ENCODE measurements at regions not wholly inside any gene's neighbourhood (a gene's known extent, or its start where the extent isn't known, plus 50 kb on each side); places are given as distances from the start of the nearest gene placed in this dataset.
A peak's percentile ranks its signal among the peaks of the same experiment; 100 is the strongest.

- Mint-ChIP-seq H3K36me3 (no peaks in the 10 kb centered on the region), H3K9me3 (no peaks in the 10 kb centered on the region), H3K27ac (no peak overlapping the region), H3K27me3 (no peaks in the 10 kb centered on the region), H3K4me3 (no peak overlapping the region), H3K4me1 (no peaks in the 10 kb centered on the region)
- DNase-seq, result no peak
- CTCF ChIA-PET, result interaction anchor here (1.0 to 1.6 kb wide), 4 partner anchors 10 to 20 kb away, joined by 4 to 7 read pairs (median 5); no protein-coding TSS in a partner anchor
Measured at GRCh38 chr15:93997071-93997658, 234.2 kb upstream of the MCTP2 start.

- no peaks in the 10 kb centered on the region for H3K9me3 Mint-ChIP-seq
- CTCF ChIA-PET, result interaction anchor here (1.5 kb wide), 1 partner anchor 131 kb away, joined by 3 read pairs; no protein-coding TSS in a partner anchor
- DNase-seq, result no peak
- H3K27ac Mint-ChIP-seq, result no peak overlapping the region
- no peaks in the 10 kb centered on the region for H3K36me3 Mint-ChIP-seq
- H3K4me1 Mint-ChIP-seq, result peaks cover 10% of the 10 kb centered on the region
- H3K4me3 Mint-ChIP-seq, result no peak overlapping the region
- no peaks in the 10 kb centered on the region for H3K27me3 Mint-ChIP-seq
Measured at GRCh38 chr15:93989440-93989998, 241.8 kb upstream of the MCTP2 start.

GRCh38 chr15:93987068-93987467, 244.3 kb upstream of the MCTP2 start:
- Mint-ChIP-seq H3K27ac (no peak overlapping the region), H3K4me3 (no peak overlapping the region), H3K36me3 (no peaks in the 10 kb centered on the region), H3K4me1 (peaks cover 10% of the 10 kb centered on the region), H3K27me3 (no peaks in the 10 kb centered on the region), H3K9me3 (no peaks in the 10 kb centered on the region)
- peak; percentile 50 for DNase-seq
- CTCF ChIA-PET, result interaction anchor here (0.8 kb wide), 1 partner anchor 12 kb away, joined by 3 read pairs; no protein-coding TSS in a partner anchor

GRCh38 chr15:93986400-93986984, 244.9 kb upstream of the MCTP2 start:
- peaks cover 10% of the 10 kb centered on the region for H3K4me1 Mint-ChIP-seq
- H3K9me3 Mint-ChIP-seq, result no peaks in the 10 kb centered on the region
- H3K36me3 Mint-ChIP-seq, result no peaks in the 10 kb centered on the region
- H3K4me3 Mint-ChIP-seq, result no peak overlapping the region
- no peak overlapping the region for H3K27ac Mint-ChIP-seq
- no peaks in the 10 kb centered on the region for H3K27me3 Mint-ChIP-seq
- DNase-seq, result no peak
- CTCF ChIA-PET, result interaction anchor here (0.8 to 1.3 kb wide), 2 partner anchors 12 to 133 kb away, joined by 3 read pairs; no protein-coding TSS in a partner anchor

- CTCF ChIA-PET, result interaction anchor here (1.3 to 1.7 kb wide), 2 partner anchors 11 to 134 kb away, joined by 3 to 4 read pairs; no protein-coding TSS in a partner anchor
- Mint-ChIP-seq H3K4me3 (no peak overlapping the region), H3K4me1 (peaks cover 10% of the 10 kb centered on the region), H3K27ac (no peak overlapping the region), H3K27me3 (no peaks in the 10 kb centered on the region), H3K9me3 (no peaks in the 10 kb centered on the region), H3K36me3 (no peaks in the 10 kb centered on the region)
- DNase-seq, result no peak
Measured at GRCh38 chr15:93985925-93986324, 245.4 kb upstream of the MCTP2 start.

- peaks cover 10% of the 10 kb centered on the region for H3K4me1 Mint-ChIP-seq
Measured at GRCh38 chr15:93985176-93985575, 246.2 kb upstream of the MCTP2 start.

GRCh38 chr15:93983526-93983925, 247.8 kb upstream of the MCTP2 start:
- H3K9me3 Mint-ChIP-seq, result no peaks in the 10 kb centered on the region
- no peaks in the 10 kb centered on the region for H3K36me3 Mint-ChIP-seq
- no peak overlapping the region for H3K27ac Mint-ChIP-seq
- DNase-seq, result no peak
- H3K4me1 Mint-ChIP-seq, result peaks cover 10% of the 10 kb centered on the region
- H3K27me3 Mint-ChIP-seq, result peaks cover 2% of the 10 kb centered on the region
- CTCF ChIA-PET, result interaction anchor here (0.6 kb wide), 1 partner anchor 149 kb away, joined by 4 read pairs; no protein-coding TSS in a partner anchor
- H3K4me3 Mint-ChIP-seq, result no peak overlapping the region

More at GRCh38 chr15:93985176-93985575, 246.2 kb upstream of the MCTP2 start:
- DNase-seq, result no peak
- Mint-ChIP-seq H3K4me3 (no peak overlapping the region), H3K9me3 (no peaks in the 10 kb centered on the region), H3K27ac (no peak overlapping the region), H3K27me3 (no peaks in the 10 kb centered on the region), H3K36me3 (no peaks in the 10 kb centered on the region)
- CTCF ChIA-PET, result interaction anchor here (1.7 kb wide), 1 partner anchor 12 kb away, joined by 4 read pairs; no protein-coding TSS in a partner anchor

- H3K27me3 Mint-ChIP-seq, result peaks cover 6% of the 10 kb centered on the region
- DNase-seq, result no peak
- H3K36me3 Mint-ChIP-seq, result no peaks in the 10 kb centered on the region
- H3K4me3 Mint-ChIP-seq, result no peak overlapping the region
- CTCF ChIA-PET, result no interaction called here
- peaks cover 7% of the 10 kb centered on the region for H3K4me1 Mint-ChIP-seq
- no peak overlapping the region for H3K27ac Mint-ChIP-seq
- H3K9me3 Mint-ChIP-seq, result no peaks in the 10 kb centered on the region
Measured at GRCh38 chr15:93982226-93982727, 249.1 kb upstream of the MCTP2 start.

GRCh38 chr15:93981706-93982105, 249.7 kb upstream of the MCTP2 start:
- CTCF ChIA-PET, result no interaction called here
- peaks cover 3% of the 10 kb centered on the region for H3K4me1 Mint-ChIP-seq

GRCh38 chr15:93980261-93980911, 251.0 kb upstream of the MCTP2 start:
- Mint-ChIP-seq H3K4me3 (no peak overlapping the region), H3K27me3 (peaks cover 6% of the 10 kb centered on the region), H3K4me1 (no peaks in the 10 kb centered on the region), H3K36me3 (no peaks in the 10 kb centered on the region), H3K27ac (no peak overlapping the region), H3K9me3 (no peaks in the 10 kb centered on the region)
- DNase-seq, result no peak
- CTCF ChIA-PET, result interaction anchor here (0.6 to 1.6 kb wide), 2 partner anchors 16 to 1005 kb away, joined by 3 to 6 read pairs; no protein-coding TSS in a partner anchor

More at GRCh38 chr15:93981706-93982105, 249.7 kb upstream of the MCTP2 start:
- H3K27ac Mint-ChIP-seq, result no peak overlapping the region
- no peak for DNase-seq
- H3K27me3 Mint-ChIP-seq, result peaks cover 6% of the 10 kb centered on the region
- no peaks in the 10 kb centered on the region for H3K9me3 Mint-ChIP-seq
- H3K36me3 Mint-ChIP-seq, result no peaks in the 10 kb centered on the region
- no peak overlapping the region for H3K4me3 Mint-ChIP-seq

- no peaks in the 10 kb centered on the region for H3K4me1 Mint-ChIP-seq
- H3K4me3 Mint-ChIP-seq, result no peak overlapping the region
- no peak for DNase-seq
- H3K27ac Mint-ChIP-seq, result no peak overlapping the region
- H3K27me3 Mint-ChIP-seq, result peaks cover 6% of the 10 kb centered on the region
- no peaks in the 10 kb centered on the region for H3K9me3 Mint-ChIP-seq
- no peaks in the 10 kb centered on the region for H3K36me3 Mint-ChIP-seq
- CTCF ChIA-PET, result interaction anchor here (1.3 kb wide), 1 partner anchor 887 kb away, joined by 3 read pairs; no protein-coding TSS in a partner anchor
Measured at GRCh38 chr15:93974804-93975481, 256.4 kb upstream of the MCTP2 start.

- no peaks in the 10 kb centered on the region for H3K9me3 Mint-ChIP-seq
- no peak overlapping the region for H3K4me3 Mint-ChIP-seq
- CTCF ChIA-PET, result no interaction called here
- no peaks in the 10 kb centered on the region for H3K4me1 Mint-ChIP-seq
- no peaks in the 10 kb centered on the region for H3K36me3 Mint-ChIP-seq
- H3K27ac Mint-ChIP-seq, result no peak overlapping the region
- DNase-seq, result no peak
- H3K27me3 Mint-ChIP-seq, result peaks cover 1% of the 10 kb centered on the region
Measured at GRCh38 chr15:93973287-93973686, 258.1 kb upstream of the MCTP2 start.

- Mint-ChIP-seq H3K4me3 (no peak overlapping the region), H3K36me3 (no peaks in the 10 kb centered on the region), H3K4me1 (no peaks in the 10 kb centered on the region), H3K27ac (no peak overlapping the region), H3K27me3 (no peaks in the 10 kb centered on the region), H3K9me3 (no peaks in the 10 kb centered on the region)
- DNase-seq, result no peak
- CTCF ChIA-PET, result no interaction called here
Measured at GRCh38 chr15:93968773-93969172, 262.6 kb upstream of the MCTP2 start.
